H9 (cell line): ENCODE measurements at regions not wholly inside any gene's neighbourhood (a gene's known extent, or its start where the extent isn't known, plus 50 kb on each side); places are given as distances from the start of the nearest gene placed in this dataset.

Source experiments
- DNase-seq: peaks from one replicate; pipeline ENCODE4 v3.0.0-alpha.2; 2017
- H2AFZ ChIP-seq: one replicate; pipeline ENCODE4 v1.6.1; 2013; ENCODE audit warnings: mild to moderate bottlenecking, low read length, control low read depth, moderate library complexity
- H2AK5ac ChIP-seq: 2 replicates; pipeline ENCODE4 v1.6.1; 2013; ENCODE audit warnings: low read length, control low read depth, mixed read lengths; ENCODE audit not compliant: insufficient read length
- H2BK120ac ChIP-seq: one replicate; pipeline ENCODE4 v1.6.1; 2013; ENCODE audit warnings: low read depth, mild to moderate bottlenecking, low read length, control low read depth, inconsistent platforms; ENCODE audit not compliant: poor library complexity, severe bottlenecking
- H2BK12ac ChIP-seq: 2 replicates; pipeline ENCODE4 v1.6.1; 2013; ENCODE audit warnings: low read length, control low read depth, mixed read lengths, low read depth; ENCODE audit not compliant: insufficient read length
- H2BK15ac ChIP-seq: 2 replicates; pipeline ENCODE4 v1.6.1; 2013; ENCODE audit warnings: low read depth, low read length, control low read depth
- H2BK20ac ChIP-seq: one replicate; pipeline ENCODE4 v1.6.1; 2013; ENCODE audit warnings: low read depth, mild to moderate bottlenecking, low read length, control low read depth, inconsistent platforms; ENCODE audit not compliant: poor library complexity, severe bottlenecking
- H2BK5ac ChIP-seq: 2 replicates; pipeline ENCODE4 v1.6.1; 2013; ENCODE audit warnings: low read length, control low read depth, mixed read lengths; ENCODE audit not compliant: insufficient read length
- H3K14ac ChIP-seq: 2 replicates; pipeline ENCODE4 v1.6.1; 2013; ENCODE audit warnings: low read length, control low read depth; ENCODE audit not compliant: insufficient read depth
- H3K18ac ChIP-seq: 2 replicates; pipeline ENCODE4 v1.6.1; 2013; ENCODE audit warnings: low read depth, mild to moderate bottlenecking, mixed read lengths, low read length, control low read depth; ENCODE audit not compliant: insufficient read length
- H3K23ac ChIP-seq: 2 replicates; pipeline ENCODE4 v1.6.1; 2013; ENCODE audit warnings: low read length, control low read depth, mixed read lengths, low read depth; ENCODE audit not compliant: insufficient read length
- H3K23me2 ChIP-seq: 2 replicates; pipeline ENCODE4 v1.6.1; 2013; ENCODE audit warnings: low read depth, mild to moderate bottlenecking, mixed read lengths, low read length, control low read depth; ENCODE audit not compliant: insufficient read length, poor library complexity, severe bottlenecking
- H3K27ac ChIP-seq: 2 replicates; pipeline ENCODE4 v1.5.1; 2013; ENCODE audit warnings: low read length, control low read depth, mixed read lengths, low read depth; ENCODE audit not compliant: insufficient read length
- H3K27me3 ChIP-seq: 2 replicates; pipeline ENCODE4 v1.6.1; 2013; ENCODE audit warnings: low read length, control low read depth, inconsistent platforms; ENCODE audit not compliant: insufficient read depth
- H3K4ac ChIP-seq: 2 replicates; pipeline ENCODE4 v1.6.1; 2013; ENCODE audit warnings: low read depth, mild to moderate bottlenecking, control low read depth, inconsistent platforms, low read length, moderate library complexity
- H3K4me1 ChIP-seq: 2 replicates; pipeline ENCODE4 v1.6.1; 2013; ENCODE audit warnings: low read length, control low read depth, inconsistent platforms; ENCODE audit not compliant: insufficient read depth
- H3K4me2 ChIP-seq: 2 replicates; pipeline ENCODE4 v1.6.1; 2013; ENCODE audit warnings: low read length, control low read depth, mixed read lengths; ENCODE audit not compliant: insufficient read length, insufficient read depth
- H3K56ac ChIP-seq: 2 replicates; pipeline ENCODE4 v1.6.1; 2013; ENCODE audit warnings: low read depth, mild to moderate bottlenecking, mixed read lengths, low read length, control low read depth; ENCODE audit not compliant: insufficient read length
- H3K79me1 ChIP-seq: 2 replicates; pipeline ENCODE4 v1.6.1; 2013; ENCODE audit warnings: low read depth, mild to moderate bottlenecking, moderate library complexity, low read length, control low read depth, inconsistent platforms; ENCODE audit not compliant: insufficient read depth, poor library complexity, severe bottlenecking
- H3K79me2 ChIP-seq: 2 replicates; pipeline ENCODE4 v1.6.1; 2013; ENCODE audit warnings: low read length, control low read depth, inconsistent platforms; ENCODE audit not compliant: insufficient read depth
- H3K9ac ChIP-seq: 2 replicates; pipeline ENCODE4 v1.6.1; 2013; ENCODE audit warnings: low read length, control low read depth, mixed read lengths; ENCODE audit not compliant: insufficient read length; ENCODE audit errors: extremely low read depth
- H3K9me3 ChIP-seq: one replicate; pipeline ENCODE4 v1.6.1; 2013; ENCODE audit warnings: low read depth, low read length, inconsistent platforms; ENCODE audit not compliant: control insufficient read depth
- H3T11ph ChIP-seq: one replicate; pipeline ENCODE4 v1.6.1; 2013; ENCODE audit warnings: mild to moderate bottlenecking, low read length, control low read depth, inconsistent platforms
- H4K20me1 ChIP-seq: one replicate; pipeline ENCODE4 v1.6.1; 2013; ENCODE audit not compliant: control insufficient read depth, insufficient read length, insufficient read depth
- H4K5ac ChIP-seq: 2 replicates; pipeline ENCODE4 v1.6.1; 2013; ENCODE audit warnings: low read depth, mild to moderate bottlenecking, mixed read lengths, low read length, control low read depth; ENCODE audit not compliant: insufficient read length
- H4K8ac ChIP-seq: replicated peaks from 2 replicates; pipeline ENCODE4 v1.6.1; 2013; ENCODE audit warnings: low read length, control low read depth, mixed read lengths, low read depth; ENCODE audit not compliant: insufficient read length
- H4K91ac ChIP-seq: 2 replicates; pipeline ENCODE4 v1.6.1; 2013; ENCODE audit warnings: low read depth, mild to moderate bottlenecking, moderate library complexity, mixed read lengths, low read length, control low read depth; ENCODE audit not compliant: insufficient read length
- H3K27ac Mint-ChIP-seq, 3 experiments: 2 replicates in 2 of 3; 3 replicates in 1 of 3; pipeline ENCODE4 v1.8.0; 2020 to 2021; ENCODE audit warnings: mixed read lengths in 3 of 3, mild to moderate bottlenecking in 1 of 3, moderate library complexity in 1 of 3
- H3K27me3 Mint-ChIP-seq: 2 replicates; pipeline ENCODE4 v1.8.0; 2021; ENCODE audit warnings: low read depth, mild to moderate bottlenecking, moderate library complexity, mixed read lengths
- H3K36me3 Mint-ChIP-seq, 3 experiments: 2 replicates in 2 of 3; 3 replicates in 1 of 3; pipeline ENCODE4 v1.8.0; 2020 to 2021; ENCODE audit warnings: low read depth in 3 of 3, mixed read lengths in 3 of 3; ENCODE audit not compliant: insufficient read depth in 1 of 3
- H3K4me1 Mint-ChIP-seq, 2 experiments: 2 replicates each; pipeline ENCODE4 v1.8.0; 2020; ENCODE audit warnings: mixed read lengths in 2 of 2
- H3K4me3 Mint-ChIP-seq, 2 experiments: 2 replicates in 1 of 2; 3 replicates in 1 of 2; pipeline ENCODE4 v1.8.0; 2020 to 2021; ENCODE audit warnings: mild to moderate bottlenecking in 2 of 2, mixed read lengths in 2 of 2, moderate library complexity in 1 of 2
- H3K9me3 Mint-ChIP-seq, 2 experiments: 2 replicates in 1 of 2; 3 replicates in 1 of 2; pipeline ENCODE4 v1.8.0; 2020; ENCODE audit warnings: mild to moderate bottlenecking in 2 of 2, mixed read lengths in 2 of 2, moderate library complexity in 1 of 2
- CTCF ChIP-seq: fragments of 200-600 bp; sonication (generic); conservative IDR thresholded peaks from 3 replicates; pipeline ENCODE4 v1.8.0; 2021; ENCODE audit warnings: antibody characterized with exemption, mild to moderate bottlenecking
- WGBS: extraction: QIAGEN DNeasy Blood & Tissue Kit; methylation state at CpG from one replicate; pipeline ENCODE4 v1.1.7; 2013; ENCODE audit warnings: missing lambda C conversion rate, low lambda C conversion rate, mixed read lengths; ENCODE audit not compliant: insufficient read length; ENCODE audit errors: extremely low coverage; 5-methylcytosine and 5-hydroxymethylcytosine counted together

- Histone ChIP-seq H3K4ac (no peak overlapping the region), H3K23me2 (no peaks in the 10 kb centered on the region), H2AK5ac (no peak overlapping the region), H3K9ac (no peak overlapping the region), H2BK20ac (no peak overlapping the region), H3K23ac (no peak overlapping the region), H4K5ac (no peak overlapping the region), H4K8ac (no peak overlapping the region), H2BK12ac (no peak overlapping the region), H4K20me1 (no peaks in the 10 kb centered on the region), H2BK120ac (no peak overlapping the region), H3T11ph (no peak overlapping the region), H3K27me3 (no peaks in the 10 kb centered on the region), H3K56ac (no peak overlapping the region), H4K91ac (no peak overlapping the region), H3K27ac (no peak overlapping the region), H2BK5ac (no peak overlapping the region), H3K18ac (no peak overlapping the region), H3K9me3 (no peaks in the 10 kb centered on the region), H3K4me1 (no peaks in the 10 kb centered on the region), H3K14ac (no peak overlapping the region), H2AFZ (no peak overlapping the region), H3K4me2 (no peak overlapping the region), H2BK15ac (no peak overlapping the region), H3K79me2 (no peaks in the 10 kb centered on the region), H3K79me1 (no peaks in the 10 kb centered on the region)
- no peaks in the 10 kb centered on the region for H3K36me3 Mint-ChIP-seq
- no peak for DNase-seq
- no peaks in the 10 kb centered on the region for H3K4me1 Mint-ChIP-seq
- H3K27ac Mint-ChIP-seq, result no peak overlapping the region
- H3K4me3 Mint-ChIP-seq, result no peak overlapping the region
- TF ChIP-seq CTCF, result no peak
- H3K9me3 Mint-ChIP-seq, result peaks cover 0 to 3% of the 10 kb centered on the region in 2 experiments; a peak in 1 of 5 replicates
- no CpG with 5 or more reads among the region's 4 CpGs for WGBS
- H3K27me3 Mint-ChIP-seq, result peaks cover 16% of the 10 kb centered on the region
Observed at GRCh38 chr16:86180780-86181179, 281.8 kb downstream of the IRF8 start.
